ENCODE measurements at regions not wholly inside any gene's neighbourhood (a gene's known extent, or its start where the extent isn't known, plus 50 kb on each side); places are given as distances from the start of the nearest gene placed in this dataset.

- no peak for DNase-seq
These were observed 495.4 kb downstream of the CDH26 start for GRCh38 chr20:60453388-60454246.

DNA sequence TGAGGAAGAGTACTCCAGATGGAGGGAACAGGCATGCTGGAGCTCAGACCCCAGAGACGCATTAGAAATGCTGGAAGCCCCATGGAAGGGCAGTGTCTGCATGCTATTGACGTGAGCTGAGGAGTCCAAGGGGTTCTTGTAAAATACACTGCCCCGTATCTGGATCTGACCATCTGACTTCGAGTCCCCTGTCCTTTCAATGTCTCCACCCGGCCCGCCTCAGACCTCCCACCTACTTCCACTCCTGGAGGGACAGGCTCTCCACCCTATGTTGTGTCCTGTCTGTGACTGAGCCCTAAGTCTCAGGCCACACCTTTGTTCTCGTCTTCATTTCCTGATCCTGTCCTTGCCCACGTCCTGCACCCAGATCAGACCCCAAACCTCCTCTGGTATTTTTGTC lies 496.3 kb downstream of the CDH26 start:
- no peak for DNase-seq

GRCh38 chr20:60455272-60455671 lies 497.0 kb downstream of the CDH26 start:
- DNase-seq = no peak

DNA sequence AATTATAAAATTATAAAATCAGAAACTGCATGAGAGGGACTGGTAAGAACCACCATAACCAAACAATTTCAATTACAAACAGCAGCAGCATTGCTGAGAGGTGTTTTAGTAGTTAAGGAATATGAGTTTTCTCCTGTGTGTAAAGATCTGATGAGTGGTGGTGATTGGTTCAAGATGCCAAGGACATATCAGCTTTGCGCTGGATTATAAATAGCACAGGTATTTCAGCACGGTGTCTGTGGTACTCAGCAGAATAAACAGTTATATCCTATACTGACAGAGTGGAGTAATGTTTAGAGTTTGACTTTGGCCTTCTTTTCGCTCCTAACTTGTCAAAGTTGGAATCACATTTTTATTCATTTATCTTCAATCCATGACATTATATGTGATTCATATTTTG lies 501.0 kb downstream of the CDH26 start:
- DNase-seq = no peak

DNA sequence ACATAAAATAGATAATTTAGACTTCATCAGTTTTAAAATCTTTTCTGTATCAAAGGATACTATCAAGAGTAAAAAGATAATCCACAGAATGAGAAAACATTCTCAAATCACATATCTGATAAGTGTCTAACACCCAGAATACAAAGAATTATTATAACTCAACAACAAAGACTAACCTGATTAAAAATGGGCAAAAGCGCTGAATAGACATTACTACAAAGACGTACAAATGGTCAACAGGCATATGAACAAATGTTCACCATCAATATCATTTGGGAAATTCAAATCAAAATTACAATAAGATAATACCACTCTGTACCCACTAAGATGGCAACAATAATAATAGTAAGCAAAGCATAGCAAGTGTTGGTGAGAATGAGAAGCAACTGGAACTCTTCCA lies 503.8 kb downstream of the CDH26 start:
- no peak for DNase-seq

- no peak for DNase-seq
These were observed 505.6 kb downstream of the CDH26 start for GRCh38 chr20:60463798-60464197.

GRCh38 chr20:60465439-60465838 lies 507.2 kb downstream of the CDH26 start:
- no peak for DNase-seq

- no peak for DNase-seq
These were observed 507.9 kb downstream of the CDH26 start for GRCh38 chr20:60465993-60466686.

DNA sequence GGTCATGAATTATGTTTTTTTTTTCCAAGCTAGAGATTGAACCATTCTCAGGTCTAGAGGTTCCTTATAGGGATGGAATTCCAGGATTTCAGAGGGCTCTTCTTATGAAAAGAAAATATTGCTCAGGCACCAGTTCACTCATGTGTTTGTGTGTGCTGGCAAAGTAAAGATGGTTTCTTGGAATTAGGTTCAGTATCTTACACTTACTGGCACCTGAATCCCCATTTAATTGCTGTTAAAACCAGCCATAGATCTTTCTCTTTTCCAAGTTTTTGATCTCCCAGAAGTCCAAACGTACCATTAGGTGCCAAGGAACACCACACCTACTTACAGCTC lies 508.4 kb downstream of the CDH26 start:
- DNase-seq = no peak

DNA sequence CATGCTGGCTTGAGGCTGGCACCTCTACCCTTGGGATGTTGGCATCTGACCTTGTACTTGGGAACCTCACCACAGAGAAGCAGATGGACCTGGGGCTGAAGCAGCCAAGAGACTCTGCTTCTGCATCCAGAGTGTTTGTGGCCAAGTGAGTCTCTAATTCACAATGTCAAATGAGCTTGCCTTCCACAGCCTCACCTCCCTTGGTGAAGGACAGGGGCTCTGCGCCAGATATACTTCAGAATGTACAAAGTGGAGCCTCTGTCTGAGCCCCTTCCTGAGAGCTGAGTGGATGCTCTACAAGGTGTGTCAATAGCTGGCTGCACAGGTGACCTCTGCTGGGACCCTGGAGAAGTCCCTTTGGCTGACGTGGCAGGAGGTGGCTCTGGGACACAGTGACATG lies 508.9 kb downstream of the CDH26 start:
- no peak for DNase-seq

GRCh38 chr20:60467771-60468170 lies 509.5 kb downstream of the CDH26 start:
- DNase-seq = no peak

GRCh38 chr20:60469829-60470228 lies 511.6 kb downstream of the CDH26 start:
- no peak for DNase-seq

DNA sequence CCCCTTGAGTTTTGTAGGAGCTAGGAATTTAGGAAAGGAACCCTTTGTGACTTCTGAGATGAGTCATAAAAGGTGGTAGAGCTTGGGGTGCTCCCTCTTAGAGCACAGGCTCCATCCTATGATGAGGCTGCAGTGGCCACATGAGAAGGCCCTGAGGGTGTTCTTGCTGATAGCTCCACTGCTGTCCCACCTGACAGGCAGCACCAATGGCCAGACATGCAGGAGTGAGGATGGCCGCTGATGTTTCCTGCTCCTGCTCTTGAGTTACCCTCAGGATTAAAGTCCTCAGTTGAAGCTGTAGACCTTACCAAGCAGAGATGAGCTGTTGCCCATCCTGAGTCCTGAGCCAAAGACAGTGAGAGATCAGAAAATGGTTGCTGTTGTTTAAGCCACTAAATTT lies 512.1 kb downstream of the CDH26 start:
- DNase-seq = no peak

GRCh38 chr20:60473211-60473610 lies 515.0 kb downstream of the CDH26 start:
- no peak for DNase-seq

- DNase-seq = no peak
These were observed 516.2 kb downstream of the CDH26 start for GRCh38 chr20:60474385-60474910.

GRCh38 chr20:60476045-60476444 lies 517.8 kb downstream of the CDH26 start:
- no peak for DNase-seq

DNA sequence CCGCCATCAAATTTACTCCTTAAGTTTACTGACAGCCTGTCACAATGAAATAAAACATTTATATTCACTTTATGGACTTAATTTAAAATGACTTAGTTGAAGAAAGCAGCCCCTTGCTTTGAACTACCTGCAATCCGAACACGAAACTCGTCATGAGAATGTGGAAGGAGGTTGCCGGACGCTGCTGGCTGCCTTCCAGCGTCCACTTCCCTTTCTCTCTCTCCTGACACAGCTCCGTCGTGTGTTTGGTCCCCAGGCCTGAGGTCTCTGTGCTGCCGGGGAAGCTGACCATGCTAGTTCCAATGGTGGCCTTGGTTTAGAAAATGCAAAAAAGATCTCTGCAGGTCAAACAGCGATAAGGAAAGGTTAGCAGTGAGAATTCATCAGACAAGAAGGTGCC lies 519.7 kb downstream of the CDH26 start:
- no peak for DNase-seq

- no peak for DNase-seq
These were observed 520.3 kb downstream of the CDH26 start for GRCh38 chr20:60478533-60478932.

GRCh38 chr20:60480950-60481742 lies 522.9 kb downstream of the CDH26 start:
- no peak for DNase-seq

GRCh38 chr20:60481743-60482133 lies 523.5 kb downstream of the CDH26 start:
- DNase-seq = no peak

- no peak for DNase-seq
These were observed 524.2 kb downstream of the CDH26 start for GRCh38 chr20:60482221-60483008.

DNA sequence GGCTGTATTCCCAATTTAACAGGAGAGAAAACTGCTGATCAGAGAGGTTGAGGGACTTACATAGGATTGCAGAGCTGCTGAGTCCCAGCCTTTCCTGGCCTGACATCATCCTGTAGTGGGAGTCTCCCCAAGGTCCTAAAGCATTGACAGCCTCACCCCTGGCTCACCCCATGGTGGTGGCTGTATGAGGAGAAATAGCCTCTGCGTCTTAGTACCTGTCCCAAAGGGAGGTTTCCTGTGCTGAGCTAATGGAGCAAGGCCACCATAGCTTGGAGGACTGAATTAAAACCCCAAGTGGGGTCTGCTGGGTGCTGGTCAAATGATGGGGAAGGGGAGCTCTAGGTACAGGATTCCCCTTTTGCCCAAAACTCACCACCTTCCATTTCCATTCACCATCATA lies 525.1 kb downstream of the CDH26 start:
- DNase-seq = no peak

DNA sequence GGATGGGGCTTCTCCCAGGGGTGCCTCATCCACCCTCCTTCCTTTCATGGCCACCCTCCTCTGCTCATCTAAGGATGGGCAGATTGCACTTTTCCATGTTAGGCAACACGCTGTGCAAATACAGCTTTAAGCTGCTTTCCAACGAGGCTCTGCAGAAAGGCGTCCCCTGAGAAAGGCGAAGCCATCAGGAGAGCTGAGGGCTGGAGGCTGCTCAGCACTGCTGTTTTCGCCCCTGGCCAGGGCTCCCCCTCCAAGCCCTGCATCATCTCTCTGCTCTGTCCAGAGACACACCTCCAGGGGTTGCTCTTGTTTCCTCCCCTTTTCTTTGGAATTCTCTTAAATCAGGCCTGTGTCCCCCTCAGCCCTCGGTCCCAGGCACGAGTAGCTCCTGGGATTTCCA lies 526.1 kb downstream of the CDH26 start:
- no peak for DNase-seq
